ENCODE measurements at regions not wholly inside any gene's neighbourhood (a gene's known extent, or its start where the extent isn't known, plus 50 kb on each side); places are given as distances from the start of the nearest gene placed in this dataset.

GRCh38 chr12:126087692-126088091 is 1022.5 kb downstream of the AACS start:
- TF ChIP-seq EZH2 (IDR thresholded peaks at IDR 0.05; ENCODE audit: low read depth, unreplicated experiment) (no peak), POLR2AphosphoS5 (IDR thresholded peaks at IDR 0.05; ENCODE audit: low read depth) (no peak), NANOG (IDR thresholded peaks at IDR 0.05; ENCODE audit: borderline replicate concordance) (no peak), EZH2phosphoT487 (IDR thresholded peaks at IDR 0.05; ENCODE audit: unreplicated experiment) (no peak), ETS1 (IDR thresholded peaks at IDR 0.05) (no peak), JUNB (IDR thresholded peaks at IDR 0.05; ENCODE audit: unreplicated experiment) (no peak), ZNF114 (CRISPR knock-in tag; IDR thresholded peaks at IDR 0.05) (no peak), STAT1 (IDR thresholded peaks at IDR 0.05; ENCODE audit: unreplicated experiment) (no peak), CREB1 (CRISPR knock-in tag; IDR thresholded peaks at IDR 0.05; ENCODE audit: low read depth) (no peak), ZNF331 (CRISPR knock-in tag; IDR thresholded peaks at IDR 0.05; ENCODE audit: low read depth) (no peak)
- TF ChIP-seq, protein P1, sequence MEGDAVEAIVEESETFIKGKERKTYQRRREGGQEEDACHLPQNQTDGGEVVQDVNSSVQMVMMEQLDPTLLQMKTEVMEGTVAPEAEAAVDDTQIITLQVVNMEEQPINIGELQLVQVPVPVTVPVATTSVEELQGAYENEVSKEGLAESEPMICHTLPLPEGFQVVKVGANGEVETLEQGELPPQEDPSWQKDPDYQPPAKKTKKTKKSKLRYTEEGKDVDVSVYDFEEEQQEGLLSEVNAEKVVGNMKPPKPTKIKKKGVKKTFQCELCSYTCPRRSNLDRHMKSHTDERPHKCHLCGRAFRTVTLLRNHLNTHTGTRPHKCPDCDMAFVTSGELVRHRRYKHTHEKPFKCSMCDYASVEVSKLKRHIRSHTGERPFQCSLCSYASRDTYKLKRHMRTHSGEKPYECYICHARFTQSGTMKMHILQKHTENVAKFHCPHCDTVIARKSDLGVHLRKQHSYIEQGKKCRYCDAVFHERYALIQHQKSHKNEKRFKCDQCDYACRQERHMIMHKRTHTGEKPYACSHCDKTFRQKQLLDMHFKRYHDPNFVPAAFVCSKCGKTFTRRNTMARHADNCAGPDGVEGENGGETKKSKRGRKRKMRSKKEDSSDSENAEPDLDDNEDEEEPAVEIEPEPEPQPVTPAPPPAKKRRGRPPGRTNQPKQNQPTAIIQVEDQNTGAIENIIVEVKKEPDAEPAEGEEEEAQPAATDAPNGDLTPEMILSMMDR (conservative IDR thresholded peaks at IDR 0.05; ENCODE audit: low read depth in 2 of 2) = no peak
- TF ChIP-seq, protein P2, sequence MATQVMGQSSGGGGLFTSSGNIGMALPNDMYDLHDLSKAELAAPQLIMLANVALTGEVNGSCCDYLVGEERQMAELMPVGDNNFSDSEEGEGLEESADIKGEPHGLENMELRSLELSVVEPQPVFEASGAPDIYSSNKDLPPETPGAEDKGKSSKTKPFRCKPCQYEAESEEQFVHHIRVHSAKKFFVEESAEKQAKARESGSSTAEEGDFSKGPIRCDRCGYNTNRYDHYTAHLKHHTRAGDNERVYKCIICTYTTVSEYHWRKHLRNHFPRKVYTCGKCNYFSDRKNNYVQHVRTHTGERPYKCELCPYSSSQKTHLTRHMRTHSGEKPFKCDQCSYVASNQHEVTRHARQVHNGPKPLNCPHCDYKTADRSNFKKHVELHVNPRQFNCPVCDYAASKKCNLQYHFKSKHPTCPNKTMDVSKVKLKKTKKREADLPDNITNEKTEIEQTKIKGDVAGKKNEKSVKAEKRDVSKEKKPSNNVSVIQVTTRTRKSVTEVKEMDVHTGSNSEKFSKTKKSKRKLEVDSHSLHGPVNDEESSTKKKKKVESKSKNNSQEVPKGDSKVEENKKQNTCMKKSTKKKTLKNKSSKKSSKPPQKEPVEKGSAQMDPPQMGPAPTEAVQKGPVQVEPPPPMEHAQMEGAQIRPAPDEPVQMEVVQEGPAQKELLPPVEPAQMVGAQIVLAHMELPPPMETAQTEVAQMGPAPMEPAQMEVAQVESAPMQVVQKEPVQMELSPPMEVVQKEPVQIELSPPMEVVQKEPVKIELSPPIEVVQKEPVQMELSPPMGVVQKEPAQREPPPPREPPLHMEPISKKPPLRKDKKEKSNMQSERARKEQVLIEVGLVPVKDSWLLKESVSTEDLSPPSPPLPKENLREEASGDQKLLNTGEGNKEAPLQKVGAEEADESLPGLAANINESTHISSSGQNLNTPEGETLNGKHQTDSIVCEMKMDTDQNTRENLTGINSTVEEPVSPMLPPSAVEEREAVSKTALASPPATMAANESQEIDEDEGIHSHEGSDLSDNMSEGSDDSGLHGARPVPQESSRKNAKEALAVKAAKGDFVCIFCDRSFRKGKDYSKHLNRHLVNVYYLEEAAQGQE (IDR thresholded peaks at IDR 0.05; ENCODE audit: unreplicated experiment) = no peak
